Stimulated activated effector memory CD8-positive, alpha-beta T cell treated with anti-CD3 and anti-CD28 coated beads, Interleukin-12 subunit alpha, Interleukin-12 subunit beta, amount 100 ng/mL, for 72 hours (primary cell): ENCODE measurements at regions not wholly inside any gene's neighbourhood (a gene's known extent, or its start where the extent isn't known, plus 50 kb on each side); places are given as distances from the start of the nearest gene placed in this dataset.
A peak's percentile ranks its signal among the peaks of the same experiment; 100 is the strongest.

Experiments
- ATAC-seq: fragments of 150-1000 bp; cut with Tn5 transposase; 2 replicates; pipeline ENCODE4 v1.10.0; 2021
- DNase-seq, 2 donors: peaks; one replicate each; pipeline ENCODE4 v3.0.0; 2021 to 2022; ENCODE audit warnings: low spot score in 2 of 2
- H3K27ac Mint-ChIP-seq: one replicate; pipeline ENCODE4 v1.8.0; 2022; ENCODE audit warnings: mild to moderate bottlenecking, mixed read lengths
- H3K36me3 Mint-ChIP-seq: one replicate; pipeline ENCODE4 v1.8.0; 2022; ENCODE audit warnings: mild to moderate bottlenecking, mixed read lengths
- H3K4me1 Mint-ChIP-seq: one replicate; pipeline ENCODE4 v1.8.0; 2022; ENCODE audit warnings: mixed read lengths
- H3K4me3 Mint-ChIP-seq: one replicate; pipeline ENCODE4 v1.8.0; 2022; ENCODE audit warnings: mild to moderate bottlenecking, mixed read lengths
- H3K9me3 Mint-ChIP-seq: one replicate; pipeline ENCODE4 v1.8.0; 2022; ENCODE audit warnings: mixed read lengths

GRCh38 chr22:49621601-49622210 is 206.0 kb downstream of the BRD1 start:
- no peaks in the 10 kb centered on the region for H3K36me3 Mint-ChIP-seq
- H3K9me3 Mint-ChIP-seq, result no peaks in the 10 kb centered on the region
- no peak for ATAC-seq
- no peak for DNase-seq
- H3K27ac Mint-ChIP-seq, result no peak overlapping the region
- no peak overlapping the region for H3K4me3 Mint-ChIP-seq
- peaks cover 27% of the 10 kb centered on the region for H3K4me1 Mint-ChIP-seq

GRCh38 chr22:49620666-49621065 is 207.0 kb downstream of the BRD1 start:
- Mint-ChIP-seq H3K9me3 (no peaks in the 10 kb centered on the region), H3K36me3 (peaks cover 3% of the 10 kb centered on the region), H3K4me1 (peaks cover 27% of the 10 kb centered on the region), H3K4me3 (no peak overlapping the region), H3K27ac (no peak overlapping the region)
- ATAC-seq, result no peak
- DNase-seq, result no peak

- no peaks in the 10 kb centered on the region for H3K9me3 Mint-ChIP-seq
- ATAC-seq (no peak), DNase-seq (no peak)
- H3K4me3 Mint-ChIP-seq, result no peak overlapping the region
- H3K36me3 Mint-ChIP-seq, result peaks cover 6% of the 10 kb centered on the region
- H3K4me1 Mint-ChIP-seq, result peaks cover 23% of the 10 kb centered on the region
- no peak overlapping the region for H3K27ac Mint-ChIP-seq
Measured at GRCh38 chr22:49620003-49620556, 207.6 kb downstream of the BRD1 start.

- ATAC-seq (no peak), DNase-seq (no peak)
- Mint-ChIP-seq H3K9me3 (no peaks in the 10 kb centered on the region), H3K4me1 (peaks cover 18% of the 10 kb centered on the region), H3K4me3 (no peak overlapping the region), H3K27ac (no peak overlapping the region), H3K36me3 (peaks cover 6% of the 10 kb centered on the region)
Measured at GRCh38 chr22:49619301-49619700, 208.4 kb downstream of the BRD1 start.

- ATAC-seq, result no peak
- no peak overlapping the region for H3K4me3 Mint-ChIP-seq
- H3K9me3 Mint-ChIP-seq, result no peaks in the 10 kb centered on the region
- H3K27ac Mint-ChIP-seq, result peak overlapping the region; percentile 80
- peaks cover 18% of the 10 kb centered on the region for H3K4me1 Mint-ChIP-seq
- H3K36me3 Mint-ChIP-seq, result peaks cover 7% of the 10 kb centered on the region
- DNase-seq, result no peak
Measured at GRCh38 chr22:49618677-49618953, 209.1 kb downstream of the BRD1 start.

GRCh38 chr22:49617866-49618676 is 209.6 kb downstream of the BRD1 start:
- ATAC-seq (no peak), DNase-seq (no peak)
- no peak overlapping the region for H3K4me3 Mint-ChIP-seq
- H3K27ac Mint-ChIP-seq, result peak overlapping the region; percentile 80
- H3K36me3 Mint-ChIP-seq, result peaks cover 12% of the 10 kb centered on the region
- H3K4me1 Mint-ChIP-seq, result peaks cover 18% of the 10 kb centered on the region
- H3K9me3 Mint-ChIP-seq, result no peaks in the 10 kb centered on the region

GRCh38 chr22:49617264-49617663 is 210.4 kb downstream of the BRD1 start:
- Mint-ChIP-seq H3K4me1 (peaks cover 14% of the 10 kb centered on the region), H3K4me3 (no peak overlapping the region), H3K9me3 (no peaks in the 10 kb centered on the region), H3K27ac (no peak overlapping the region), H3K36me3 (peaks cover 13% of the 10 kb centered on the region)
- ATAC-seq, result peak; percentile 8
- no peak for DNase-seq

GRCh38 chr22:49616356-49617231 is 211.1 kb downstream of the BRD1 start:
- H3K27ac Mint-ChIP-seq, result no peak overlapping the region
- no peak overlapping the region for H3K4me3 Mint-ChIP-seq
- peaks cover 13% of the 10 kb centered on the region for H3K36me3 Mint-ChIP-seq
- ATAC-seq, result peak; percentile 13
- DNase-seq, result no peak
- H3K4me1 Mint-ChIP-seq, result peaks cover 14% of the 10 kb centered on the region
- no peaks in the 10 kb centered on the region for H3K9me3 Mint-ChIP-seq

GRCh38 chr22:49614966-49615965 is 212.4 kb downstream of the BRD1 start:
- Mint-ChIP-seq H3K4me1 (peaks cover 14% of the 10 kb centered on the region), H3K36me3 (peaks cover 13% of the 10 kb centered on the region), H3K4me3 (no peak overlapping the region), H3K27ac (no peak overlapping the region), H3K9me3 (no peaks in the 10 kb centered on the region)
- no peak for DNase-seq
- ATAC-seq, result no peak

- Mint-ChIP-seq H3K27ac (no peak overlapping the region), H3K4me3 (no peak overlapping the region), H3K9me3 (no peaks in the 10 kb centered on the region), H3K4me1 (peaks cover 9% of the 10 kb centered on the region), H3K36me3 (peaks cover 13% of the 10 kb centered on the region)
- no peak for ATAC-seq
- DNase-seq, result no peak
Measured at GRCh38 chr22:49613511-49614270, 214.0 kb downstream of the BRD1 start.

GRCh38 chr22:49613108-49613507 is 214.6 kb downstream of the BRD1 start:
- no peak for DNase-seq
- H3K4me3 Mint-ChIP-seq, result no peak overlapping the region
- H3K36me3 Mint-ChIP-seq, result peaks cover 13% of the 10 kb centered on the region
- ATAC-seq, result no peak
- H3K27ac Mint-ChIP-seq, result no peak overlapping the region
- no peaks in the 10 kb centered on the region for H3K9me3 Mint-ChIP-seq
- peaks cover 3% of the 10 kb centered on the region for H3K4me1 Mint-ChIP-seq

- H3K27ac Mint-ChIP-seq, result no peak overlapping the region
- ATAC-seq (no peak), DNase-seq (no peak)
- H3K36me3 Mint-ChIP-seq, result peaks cover 7% of the 10 kb centered on the region
- H3K4me3 Mint-ChIP-seq, result no peak overlapping the region
- peaks cover 8% of the 10 kb centered on the region for H3K9me3 Mint-ChIP-seq
- H3K4me1 Mint-ChIP-seq, result peaks cover 5% of the 10 kb centered on the region
Measured at GRCh38 chr22:49609207-49609876, 218.3 kb downstream of the BRD1 start.

GRCh38 chr22:49608660-49609059 is 219.0 kb downstream of the BRD1 start:
- Mint-ChIP-seq H3K4me3 (no peak overlapping the region), H3K4me1 (peaks cover 5% of the 10 kb centered on the region), H3K9me3 (peaks cover 8% of the 10 kb centered on the region), H3K36me3 (peaks cover 6% of the 10 kb centered on the region), H3K27ac (no peak overlapping the region)
- DNase-seq (no peak), ATAC-seq (no peak)
